ENCODE measurements at regions not wholly inside any gene's neighbourhood (a gene's known extent, or its start where the extent isn't known, plus 50 kb on each side); places are given as distances from the start of the nearest gene placed in this dataset.
A peak's percentile ranks its signal among the peaks of the same experiment; 100 is the strongest.

DNA sequence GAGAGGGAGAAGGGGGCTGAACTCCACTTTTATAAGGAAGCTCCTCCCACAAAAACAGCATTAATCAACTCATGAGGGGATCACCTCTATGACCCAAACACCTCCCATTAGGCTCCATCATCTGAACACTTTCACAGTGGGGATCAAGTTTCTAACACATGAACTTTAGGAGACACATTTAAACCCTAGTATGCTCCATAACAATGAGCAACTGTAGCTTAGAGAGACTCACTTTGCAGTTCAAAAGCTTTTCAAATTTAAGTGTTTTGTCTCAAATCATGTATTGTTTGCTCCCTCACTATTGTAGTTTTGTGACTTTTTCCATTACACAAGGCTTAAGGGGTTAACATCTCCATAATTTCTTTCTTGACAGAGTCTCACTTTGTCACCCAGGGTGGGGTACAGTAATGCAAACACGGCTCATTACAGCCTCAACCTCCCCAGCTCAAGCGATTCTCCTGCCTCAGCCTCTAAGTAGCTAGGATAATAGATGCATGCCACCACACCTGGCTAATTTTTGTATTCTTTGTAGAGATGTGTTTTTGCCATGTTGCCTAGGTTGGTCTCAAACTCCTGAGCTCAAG lies 352.7 kb upstream of the CDH20 start:
- no peak for DNase-seq (ENCODE audit: low read depth)

DNA sequence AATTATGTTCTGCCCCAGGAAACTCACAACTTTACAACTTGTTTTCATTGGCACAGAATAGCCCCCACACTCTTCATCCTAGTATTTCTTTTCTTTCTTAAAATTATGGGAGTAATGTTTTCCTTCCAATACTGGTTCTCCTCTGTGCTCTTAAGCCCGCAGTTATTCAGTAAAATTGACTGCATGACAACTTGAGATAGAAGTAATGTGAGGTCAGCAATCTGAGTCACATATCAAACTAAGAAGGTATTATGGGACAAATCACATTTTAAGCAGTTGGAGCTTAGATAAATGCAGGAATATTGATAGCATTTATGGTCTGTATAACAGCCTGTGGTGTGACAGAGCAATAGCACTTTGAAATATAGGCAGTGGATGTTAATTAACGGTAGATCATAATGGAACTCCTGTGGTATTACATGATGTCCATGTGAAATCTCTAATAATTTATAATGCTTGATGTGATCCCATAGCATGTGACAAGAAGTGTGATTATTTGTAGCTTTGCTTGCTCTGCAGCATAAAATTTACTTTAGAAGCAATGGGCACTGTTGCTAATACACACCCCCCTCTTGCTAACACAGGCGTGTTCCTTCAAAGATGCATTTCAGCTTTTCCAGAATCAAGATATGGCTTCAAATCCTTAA lies 351.4 kb upstream of the CDH20 start:
- no peak for DNase-seq (ENCODE audit: low read depth)

DNA sequence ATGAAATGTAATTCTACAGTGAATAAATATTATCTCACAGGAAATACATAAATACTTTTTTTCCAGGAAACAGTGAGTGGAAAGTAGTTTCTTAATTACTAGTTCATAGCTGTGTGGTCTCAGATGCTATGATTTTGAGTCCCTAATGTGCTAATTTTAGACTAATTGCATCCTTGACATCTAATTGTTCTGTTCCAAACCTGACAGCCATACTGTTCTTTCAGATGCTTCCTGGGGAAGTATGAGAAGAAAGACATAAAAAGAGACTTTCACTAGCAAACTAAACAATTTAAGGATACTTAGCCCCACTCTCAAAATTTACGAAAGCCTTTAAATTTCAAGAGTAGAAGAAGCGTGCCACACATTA lies 350.9 kb upstream of the CDH20 start:
- DNase-seq (ENCODE audit: low read depth): no peak

DNA sequence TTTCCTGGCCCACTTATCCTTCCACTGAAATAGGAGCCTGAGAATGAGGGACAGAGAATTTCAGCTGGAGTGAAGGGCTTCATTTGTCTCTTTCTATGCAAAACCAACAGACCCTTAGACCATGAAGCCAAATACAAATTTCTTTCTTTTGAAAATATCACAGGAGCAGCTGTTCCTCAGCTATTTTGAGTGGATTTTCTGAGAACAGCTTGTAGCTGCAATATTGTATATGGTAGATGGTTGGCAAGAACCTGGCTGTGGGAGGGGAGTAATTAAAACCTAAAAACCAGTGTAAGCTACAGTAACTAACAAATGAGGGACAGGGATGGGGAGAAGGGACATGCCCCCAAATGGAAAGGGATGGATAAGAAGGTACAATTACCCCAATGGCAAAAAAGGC lies 350.3 kb upstream of the CDH20 start:
- no peak for DNase-seq (ENCODE audit: low read depth)

DNA sequence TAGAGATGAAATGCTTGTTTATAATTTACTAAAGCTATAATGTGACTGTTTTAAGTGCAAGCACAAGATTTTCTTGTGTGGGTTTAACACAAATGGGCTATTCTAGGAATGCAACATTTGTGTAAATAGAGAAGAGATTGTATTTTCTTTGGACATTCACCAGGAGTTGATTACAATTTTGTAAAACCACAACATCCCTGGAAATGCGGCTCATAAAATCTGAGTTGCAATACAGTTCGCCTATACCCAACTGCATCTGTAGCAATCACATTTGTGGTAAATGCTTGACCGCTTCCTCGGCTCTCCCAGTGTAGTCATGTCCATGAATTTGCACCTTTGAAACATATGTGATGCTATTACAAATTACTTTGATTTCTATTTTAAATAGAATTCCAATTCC lies 348.7 kb upstream of the CDH20 start:
- DNase-seq (ENCODE audit: low read depth): peak; percentile 56

DNA sequence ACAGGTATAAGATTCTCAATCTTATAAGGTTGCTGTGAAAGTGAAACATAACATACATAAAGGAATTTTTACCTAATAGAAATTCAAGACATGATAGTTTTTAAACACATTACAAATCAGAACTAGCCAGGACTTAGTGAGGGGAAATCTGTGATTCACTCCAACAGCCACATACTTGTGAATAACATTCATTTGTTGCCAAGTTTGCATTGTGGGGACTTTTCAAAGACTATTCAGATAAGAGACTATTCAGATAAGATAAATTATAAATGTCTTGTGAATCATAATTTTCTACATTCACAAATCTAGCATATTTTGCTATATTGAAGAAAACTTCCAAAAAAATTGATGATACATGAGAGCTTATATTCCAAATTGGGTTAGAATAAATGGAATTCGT lies 345.3 kb upstream of the CDH20 start:
- DNase-seq (ENCODE audit: low read depth): no peak

DNA sequence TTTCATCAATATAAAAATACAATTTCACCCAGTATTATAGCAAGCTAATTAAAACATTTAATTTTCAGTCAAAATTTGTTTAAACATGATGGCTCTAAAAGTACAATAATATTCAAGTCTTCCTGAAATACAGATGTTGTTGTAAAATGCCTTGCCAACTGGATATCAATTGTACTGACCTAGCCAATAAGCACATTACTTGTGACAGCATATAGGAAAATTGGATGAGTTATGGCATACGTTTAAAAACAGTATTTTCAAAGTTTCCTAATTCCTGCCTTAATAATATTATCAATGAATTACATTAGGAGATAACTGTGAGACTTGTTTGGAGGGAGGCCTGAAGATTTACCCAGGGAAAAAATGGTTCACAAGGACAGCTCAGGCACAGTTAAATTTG lies 336.9 kb upstream of the CDH20 start:
- no peak for DNase-seq (ENCODE audit: low read depth)

DNA sequence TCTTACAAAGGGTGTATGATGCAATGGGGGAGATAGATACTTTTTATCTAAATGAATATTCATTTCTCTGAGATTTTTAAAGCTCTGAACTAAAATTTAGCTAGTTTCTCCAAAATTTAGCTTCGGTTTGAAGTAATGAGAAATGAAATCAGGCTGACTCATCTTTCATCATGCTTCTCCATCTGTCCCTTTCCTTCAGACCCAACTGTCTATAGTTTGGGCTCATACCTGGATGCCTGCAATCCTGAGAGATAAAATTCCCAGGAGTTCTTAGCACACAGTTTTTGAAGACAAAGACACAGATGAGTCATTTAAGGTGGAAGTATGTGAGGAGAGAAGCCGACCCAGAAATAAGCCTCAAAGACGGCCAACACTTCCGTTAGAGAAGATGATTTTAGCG lies 336.4 kb upstream of the CDH20 start:
- DNase-seq (ENCODE audit: low read depth): no peak

DNA sequence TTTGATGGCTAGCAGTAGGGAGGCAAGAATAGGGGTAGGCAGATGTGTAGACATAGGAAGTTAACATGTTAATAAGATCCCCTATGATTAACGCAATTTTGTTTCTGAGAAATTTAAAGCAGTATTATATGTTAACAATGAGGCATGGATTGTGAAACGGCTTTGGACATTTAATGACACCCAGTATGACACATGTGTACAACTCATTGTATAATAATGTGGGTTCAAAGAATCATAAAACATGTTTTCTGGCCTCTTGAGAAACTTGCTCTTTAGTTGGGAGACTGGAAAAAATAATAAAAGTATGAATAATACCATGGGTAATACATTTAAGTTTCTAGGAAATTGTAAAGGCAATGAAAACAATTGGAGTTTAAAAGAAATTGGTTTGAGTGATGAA lies 332.1 kb upstream of the CDH20 start:
- DNase-seq (ENCODE audit: low read depth): peak; percentile 53

DNA sequence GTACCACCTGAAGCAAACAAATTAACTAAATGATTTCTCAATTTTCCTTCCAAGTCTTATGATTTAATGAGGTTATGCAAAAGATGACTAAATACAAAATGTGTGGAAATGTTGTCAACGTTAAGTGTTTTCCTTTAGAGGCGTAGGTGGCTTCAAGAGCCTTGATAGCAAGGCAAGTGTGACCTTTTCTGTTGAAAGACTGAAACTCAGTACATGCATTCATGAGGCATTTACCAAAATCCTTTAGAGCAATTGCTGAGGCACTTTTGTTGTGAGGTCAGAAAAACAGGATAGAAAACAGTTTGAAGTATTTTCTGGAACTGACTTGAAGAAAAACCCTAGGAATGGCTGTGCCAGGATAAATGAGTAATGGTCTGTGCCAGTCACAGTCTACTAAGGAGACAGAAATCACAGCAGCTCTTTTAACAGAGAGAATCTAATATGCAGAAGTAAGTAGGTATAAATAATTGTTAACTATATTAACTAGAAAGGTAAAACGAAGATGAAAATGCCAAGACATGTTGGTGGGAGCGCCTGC lies 326.5 kb upstream of the CDH20 start:
- DNase-seq (ENCODE audit: low read depth): no peak

DNA sequence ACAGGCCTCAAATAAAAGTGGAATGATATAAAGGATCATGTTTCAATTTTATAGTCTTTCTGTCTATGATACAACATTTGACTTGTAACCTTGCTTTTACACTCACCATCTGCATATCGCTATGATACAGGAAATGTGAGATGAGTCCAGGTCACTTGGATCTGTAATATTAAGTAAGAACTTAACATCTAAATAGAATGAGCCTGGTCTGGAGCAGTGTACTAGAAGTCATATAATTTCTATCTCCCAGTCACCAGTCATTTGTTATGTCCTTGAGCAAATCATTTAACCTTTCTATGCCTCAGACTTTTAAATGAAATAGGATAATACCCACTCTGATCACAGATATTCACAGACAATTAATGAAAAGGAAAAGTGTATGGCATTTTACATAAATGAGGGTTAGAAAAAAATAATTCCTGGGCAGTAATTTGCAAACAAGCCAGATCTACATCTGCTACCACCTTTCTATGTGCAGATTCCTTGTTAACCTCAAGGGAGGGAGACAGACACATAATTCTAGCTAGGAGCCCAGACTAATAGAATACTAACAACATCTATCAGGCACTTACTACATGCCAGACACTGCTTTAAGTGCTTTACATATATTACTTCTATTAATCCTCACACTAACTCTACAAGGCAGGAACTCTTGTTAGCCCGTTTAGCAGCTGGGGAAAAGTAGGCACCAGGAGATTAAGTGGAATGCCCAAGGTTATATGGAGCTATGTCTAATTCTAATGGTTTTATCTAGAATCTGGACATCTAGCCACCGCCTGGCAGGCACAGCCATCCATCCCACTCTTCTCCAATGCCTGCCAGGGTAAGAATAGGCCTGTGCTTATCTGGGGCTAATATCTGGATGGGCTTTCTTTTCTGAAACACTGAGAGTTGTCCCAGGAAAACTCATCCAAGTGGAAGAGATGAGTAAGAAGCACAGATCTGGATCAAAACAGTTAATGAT lies 313.6 kb upstream of the CDH20 start:
- DNase-seq (ENCODE audit: low read depth): no peak

DNA sequence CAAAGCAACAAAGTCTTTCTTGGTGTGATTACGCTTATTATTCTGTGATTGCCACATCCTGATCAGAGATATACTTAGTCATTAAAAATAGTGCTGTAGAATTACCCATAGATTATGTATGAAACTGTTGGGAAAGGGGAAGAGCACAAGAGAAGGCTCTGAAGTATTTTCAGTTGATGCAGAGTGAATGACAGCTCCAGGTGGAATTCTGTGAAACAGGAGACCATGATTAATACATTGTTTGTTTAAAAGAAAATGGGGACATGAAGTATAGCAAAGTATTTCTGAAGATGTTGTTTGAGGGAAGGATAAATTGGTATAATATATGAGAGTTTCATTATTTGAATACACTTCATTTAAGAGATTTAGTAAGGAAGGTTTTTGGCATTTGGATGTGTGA lies 307.6 kb upstream of the CDH20 start:
- DNase-seq (ENCODE audit: low read depth): no peak

DNA sequence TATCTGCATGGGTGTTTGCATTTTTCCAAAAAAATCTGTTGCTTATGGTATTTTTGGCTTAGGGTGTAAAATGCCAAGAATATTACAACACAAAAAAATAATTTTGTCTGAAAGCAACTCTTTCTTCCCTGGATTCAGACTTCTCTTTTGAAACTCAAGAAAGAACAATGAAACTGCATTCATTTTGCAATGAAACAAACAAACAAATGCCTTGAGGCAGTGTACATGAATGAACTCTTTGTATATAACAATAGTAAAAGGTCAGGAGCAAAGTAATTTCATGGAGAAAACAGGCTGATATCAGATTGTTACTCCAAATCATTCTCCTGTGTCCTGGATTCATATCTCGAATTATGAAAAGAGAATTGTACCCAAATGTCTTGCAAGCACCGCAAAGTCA lies 301.6 kb upstream of the CDH20 start:
- DNase-seq (ENCODE audit: low read depth): no peak

DNA sequence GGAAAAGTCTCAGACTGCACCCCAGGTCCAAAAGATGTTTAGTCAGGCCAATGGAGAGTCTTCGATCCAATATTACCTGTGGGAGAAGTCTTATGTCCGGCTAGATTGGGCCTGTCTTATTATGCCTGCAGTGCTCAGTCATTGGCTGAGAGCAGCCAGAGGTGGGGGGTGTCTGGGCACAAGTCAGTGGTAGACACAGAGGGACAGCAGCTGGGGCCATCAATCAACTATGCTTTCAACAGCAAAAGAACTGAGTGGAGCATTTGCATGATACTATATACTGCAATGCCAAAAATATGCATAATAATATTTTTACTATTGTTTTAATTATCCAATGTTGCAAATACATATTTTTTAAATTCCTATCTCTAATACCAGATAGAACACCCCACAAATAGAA lies 298.6 kb upstream of the CDH20 start:
- DNase-seq (ENCODE audit: low read depth): no peak

DNA sequence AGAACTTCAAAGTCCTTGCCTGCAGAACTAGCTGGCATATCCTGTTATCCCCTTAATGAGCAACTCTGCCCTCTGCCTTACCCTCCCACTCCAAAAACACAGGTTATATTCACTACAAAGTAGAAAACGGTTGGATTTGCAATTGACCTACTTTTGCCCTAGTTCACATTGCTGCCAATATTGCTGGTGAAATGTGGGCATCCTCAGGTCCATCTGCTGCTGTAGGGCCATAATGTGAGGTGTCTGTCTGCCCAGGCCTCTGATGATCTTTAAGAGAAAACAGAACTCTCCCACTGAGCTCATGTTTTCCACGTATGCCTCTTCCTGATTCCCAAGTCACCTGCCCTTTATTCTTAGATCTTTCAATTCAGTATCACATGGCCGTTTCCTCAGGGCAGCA lies 294.0 kb upstream of the CDH20 start:
- no peak for DNase-seq (ENCODE audit: low read depth)

DNA sequence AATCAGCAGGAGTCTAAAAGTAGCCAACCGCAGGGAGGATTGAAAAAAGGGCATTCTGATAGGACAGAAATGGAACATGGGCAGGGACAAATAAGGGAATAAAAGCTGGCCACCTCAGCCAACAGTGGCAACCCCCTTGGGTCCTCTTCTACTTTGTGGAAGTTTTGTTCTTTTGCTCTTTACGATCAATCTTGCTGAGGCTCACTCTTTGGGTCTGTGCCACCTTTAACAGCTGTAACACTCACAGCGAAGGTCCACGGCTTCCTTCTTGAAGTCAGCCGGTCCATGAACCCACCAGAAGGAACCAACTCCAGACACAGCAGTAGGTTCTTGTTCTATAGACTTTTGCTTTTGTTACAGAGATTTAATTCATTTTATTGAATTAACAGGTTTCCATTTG lies 285.4 kb upstream of the CDH20 start:
- no peak for DNase-seq (ENCODE audit: low read depth)

DNA sequence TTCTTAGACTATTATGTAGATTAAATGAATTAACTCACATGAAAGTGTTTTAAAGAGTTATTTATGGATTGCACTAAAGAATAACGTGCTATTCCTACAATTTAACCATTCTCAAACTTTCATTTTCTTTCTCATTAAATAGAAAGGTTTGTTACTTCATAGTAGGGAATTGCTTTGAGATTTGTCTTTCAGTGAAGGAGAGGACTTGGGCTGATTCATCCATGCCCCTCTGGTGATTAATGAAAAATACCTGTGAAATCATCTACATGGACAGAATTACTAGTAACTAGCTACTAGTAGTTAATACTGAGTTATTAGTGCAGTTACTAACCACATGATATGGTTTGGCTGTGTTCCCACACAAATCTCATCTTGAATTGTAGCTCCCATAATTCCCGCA lies 275.8 kb upstream of the CDH20 start:
- no peak for DNase-seq (ENCODE audit: low read depth)

DNA sequence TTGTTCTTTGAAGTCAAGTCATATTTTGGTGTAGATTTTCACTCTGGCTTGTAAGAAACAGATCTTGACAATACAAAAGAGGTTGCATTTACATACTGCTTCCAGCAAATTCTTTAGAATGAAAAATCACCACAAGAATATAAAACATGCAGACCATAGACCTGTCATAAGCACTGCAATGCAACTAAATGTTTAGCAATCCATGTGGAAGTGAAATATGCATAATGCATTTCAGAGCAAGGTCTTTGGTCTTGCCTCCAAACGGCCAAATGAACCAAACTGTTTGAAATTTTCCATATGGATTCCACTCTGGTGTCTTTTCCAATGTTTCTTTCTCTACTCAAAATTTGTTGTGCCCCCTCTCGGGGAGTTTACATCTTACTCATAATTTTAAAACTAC lies 271.0 kb upstream of the CDH20 start:
- DNase-seq (ENCODE audit: low read depth): no peak

DNA sequence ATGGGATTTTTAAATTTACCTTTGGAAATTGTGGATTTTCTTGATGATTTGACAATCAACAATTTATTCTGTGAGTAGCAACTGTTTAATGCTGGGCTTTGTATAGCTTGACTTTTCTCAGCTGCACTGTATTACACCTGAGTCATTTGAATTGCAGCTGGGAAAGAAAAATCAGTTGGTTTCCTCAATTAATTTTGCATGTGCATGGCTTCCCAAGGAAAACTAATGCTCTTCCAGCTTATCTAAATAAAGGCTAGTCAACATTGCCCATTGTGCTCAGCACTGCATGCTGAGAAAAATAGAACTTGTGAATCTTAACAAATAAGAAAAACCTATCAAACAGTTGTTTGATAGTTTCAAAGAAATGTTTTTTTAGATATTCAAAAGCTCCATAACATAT lies 268.3 kb upstream of the CDH20 start:
- no peak for DNase-seq (ENCODE audit: low read depth)

DNA sequence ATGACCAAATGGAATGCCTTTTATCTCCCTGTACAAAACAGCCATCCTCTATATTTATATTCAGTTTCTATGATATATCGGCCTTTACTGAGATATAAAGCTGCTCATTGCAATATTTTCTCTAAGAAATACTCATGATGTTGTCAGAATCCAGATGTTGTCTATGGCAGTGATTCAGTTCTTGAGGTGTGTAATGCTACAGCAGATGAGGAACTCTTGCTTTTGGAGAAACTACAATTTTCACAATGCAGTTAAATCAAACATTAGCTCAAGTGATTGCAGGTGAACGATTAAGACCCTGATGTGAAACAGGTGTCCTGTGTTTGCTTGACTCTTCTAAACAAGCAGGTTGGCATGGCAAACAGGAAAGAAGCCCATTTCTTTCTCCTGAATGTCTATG lies 256.2 kb upstream of the CDH20 start:
- DNase-seq (ENCODE audit: low read depth): no peak

DNA sequence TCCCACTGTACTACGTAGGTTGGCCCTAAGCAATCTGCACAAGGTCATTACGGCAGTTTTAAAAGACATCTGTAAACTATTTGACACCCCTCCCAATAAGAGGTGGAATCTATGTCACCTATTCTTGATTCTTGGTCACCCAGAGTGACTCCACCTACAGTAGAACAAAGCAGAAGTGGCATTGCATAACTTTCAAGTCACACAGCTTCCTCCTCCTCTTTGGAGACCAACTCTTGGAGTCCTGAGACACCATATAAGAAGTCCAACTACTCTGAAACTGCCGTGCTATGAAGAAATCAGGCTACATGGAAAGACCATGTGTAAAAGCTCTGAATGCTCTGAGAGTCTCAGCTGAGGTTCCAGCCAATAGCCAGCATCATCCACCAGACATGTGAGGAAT lies 253.5 kb upstream of the CDH20 start:
- no peak for DNase-seq (ENCODE audit: low read depth)

DNA sequence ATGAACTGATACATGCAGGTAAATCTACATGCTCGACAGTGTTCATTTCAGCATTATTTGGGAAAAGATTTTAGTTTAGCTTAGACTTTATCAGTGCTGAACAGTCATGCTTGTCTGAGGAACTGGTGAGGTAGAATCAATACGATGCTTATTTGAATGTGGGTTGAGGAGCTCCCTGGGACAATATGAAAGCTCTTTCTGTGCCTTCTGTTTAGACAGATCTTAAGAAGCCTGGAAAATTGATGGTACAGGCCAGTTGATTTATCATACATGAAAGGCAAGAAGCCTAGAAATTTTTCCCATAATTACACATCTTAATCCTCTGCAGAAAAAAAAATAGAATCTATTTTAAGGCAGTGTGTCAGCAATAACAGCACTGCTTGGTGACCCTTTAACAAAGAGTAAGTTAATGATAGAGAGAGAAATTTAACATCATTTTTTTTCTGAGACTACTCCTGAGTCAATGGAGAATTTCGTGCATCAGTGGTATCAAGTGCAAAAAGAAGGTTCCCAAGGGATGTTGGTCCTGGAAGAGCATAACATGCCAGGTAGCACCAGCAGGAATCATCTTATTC lies 252.2 kb upstream of the CDH20 start:
- DNase-seq (ENCODE audit: low read depth): no peak
